Ovary (tissue), 3 donors: ENCODE measurements at regions not wholly inside any gene's neighbourhood (a gene's known extent, or its start where the extent isn't known, plus 50 kb on each side); places are given as distances from the start of the nearest gene placed in this dataset.

Experiments
- CTCF ChIP-seq, 3 donors: fragments of 450-650 bp in 2 of 3; fragments of 200-600 bp in 1 of 3; IDR thresholded peaks; one replicate each; pipeline versions ENCODE4 v1.5.1 to v1.8.0; 2016 to 2022; ENCODE audit warnings: antibody characterized with exemption in 3 of 3, mild to moderate bottlenecking in 1 of 3
- EP300 ChIP-seq: sonication (generic); formaldehyde crosslinking; IDR thresholded peaks from one replicate; pipeline ENCODE4 v1.6.1; 2017; ENCODE audit warnings: antibody characterized with exemption
- POLR2A ChIP-seq: fragments of 450-650 bp; IDR thresholded peaks from one replicate; pipeline ENCODE4 v1.6.1; 2017; ENCODE audit warnings: antibody characterized with exemption, mild to moderate bottlenecking, moderate library complexity
- donor health status: DM: no; HTN: no; CAD: no.

GRCh38 chr2:239804161-239805042, 220.7 kb downstream of the NDUFA10 start:
- no peak for TF ChIP-seq CTCF (IDR thresholded peaks at IDR 0.05)
- TF ChIP-seq POLR2A, result no peak
- TF ChIP-seq EP300, result no peak
